HG03571 (cell line): ENCODE measurements at regions not wholly inside any gene's neighbourhood (a gene's known extent, or its start where the extent isn't known, plus 50 kb on each side); places are given as distances from the start of the nearest gene placed in this dataset.

Experiments
- ATAC-seq: cut with Tn5 transposase; IDR thresholded peaks from one replicate; pipeline ENCODE4 v1.9.1; 2021; ENCODE audit not compliant: unreplicated experiment

- no peak for ATAC-seq
Observed at GRCh38 chr3:178485756-178486155, 50.5 kb upstream of the KCNMB2 start.
